ENCODE measurements at regions not wholly inside any gene's neighbourhood (a gene's known extent, or its start where the extent isn't known, plus 50 kb on each side); places are given as distances from the start of the nearest gene placed in this dataset.
"Not testable (repeated sequence)": the region's sequence is repeated elsewhere in the genome, so short reads cannot be mapped to it uniquely, and the experiment has no call there.

- intact Hi-C loops (cut with DNase I): no loop called here
- no peak for DNase-seq
- no peak for ATAC-seq (ENCODE audit: poor library complexity)
Measured at GRCh38 chr12:107598906-107599305, 86.7 kb upstream of the PWP1 start.

- DNase-seq: no peak
- no peak for ATAC-seq (ENCODE audit: poor library complexity)
- intact Hi-C loops (cut with DNase I): loop anchor here (10.0 kb wide), 1 partner anchor 196 kb away; no protein-coding TSS in a partner anchor
Measured at GRCh38 chr12:107600581-107601144, 84.9 kb upstream of the PWP1 start.

GRCh38 chr12:107602446-107602845 lies 83.2 kb upstream of the PWP1 start:
- ATAC-seq (ENCODE audit: poor library complexity): no peak
- DNase-seq: no peak
- intact Hi-C loops (cut with DNase I): loop anchor here (10.0 kb wide), 1 partner anchor 198 kb away; no protein-coding TSS in a partner anchor

- ATAC-seq (ENCODE audit: poor library complexity): no peak
- no peak for DNase-seq
- intact Hi-C loops (cut with DNase I): loop anchor here (10.0 kb wide), 1 partner anchor 200 kb away; no protein-coding TSS in a partner anchor
Measured at GRCh38 chr12:107605293-107605692, 80.3 kb upstream of the PWP1 start.

GRCh38 chr12:107607464-107608392 lies 77.9 kb upstream of the PWP1 start:
- DNase-seq: peak; percentile 86
- ATAC-seq (ENCODE audit: poor library complexity): peak; percentile 90
- intact Hi-C loops (cut with DNase I): loop anchor here (2.0 to 10.0 kb wide), 2 partner anchors 203 to 475 kb away; no protein-coding TSS in a partner anchor

- ATAC-seq (ENCODE audit: poor library complexity); DNase-seq: not testable (repeated sequence)
- intact Hi-C loops (cut with DNase I): loop anchor here (10.0 kb wide), 1 partner anchor 204 kb away; no protein-coding TSS in a partner anchor
Measured at GRCh38 chr12:107608779-107609178, 76.8 kb upstream of the PWP1 start.

- intact Hi-C loops (cut with DNase I): no loop called here
- DNase-seq: no peak
- ATAC-seq (ENCODE audit: poor library complexity): peak; percentile 35
Measured at GRCh38 chr12:107610021-107610859, 75.4 kb upstream of the PWP1 start.

GRCh38 chr12:107612508-107612907 lies 73.1 kb upstream of the PWP1 start:
- intact Hi-C loops (cut with DNase I): no loop called here
- ATAC-seq (ENCODE audit: poor library complexity): no peak
- DNase-seq: no peak

GRCh38 chr12:107616941-107617340 lies 68.7 kb upstream of the PWP1 start:
- ATAC-seq (ENCODE audit: poor library complexity) (no peak), DNase-seq (no peak)
- intact Hi-C loops (cut with DNase I): no loop called here

GRCh38 chr12:107618106-107618505 lies 67.5 kb upstream of the PWP1 start:
- ATAC-seq (ENCODE audit: poor library complexity) (no peak), DNase-seq (no peak)
- intact Hi-C loops (cut with DNase I): no loop called here

GRCh38 chr12:107619831-107620230 lies 65.8 kb upstream of the PWP1 start:
- intact Hi-C loops (cut with DNase I): no loop called here
- ATAC-seq (ENCODE audit: poor library complexity): no peak

GRCh38 chr12:107622001-107622400 lies 63.6 kb upstream of the PWP1 start:
- ATAC-seq (ENCODE audit: poor library complexity) (no peak), DNase-seq (no peak)
- intact Hi-C loops (cut with DNase I): no loop called here

More at GRCh38 chr12:107619831-107620230, 65.8 kb upstream of the PWP1 start:
- DNase-seq: no peak

GRCh38 chr12:107624493-107624892 lies 61.1 kb upstream of the PWP1 start:
- no peak for ATAC-seq (ENCODE audit: poor library complexity)
- intact Hi-C loops (cut with DNase I): no loop called here
- no peak for DNase-seq

GRCh38 chr12:107631715-107632114 lies 53.9 kb upstream of the PWP1 start:
- DNase-seq (no peak), ATAC-seq (ENCODE audit: poor library complexity) (no peak)
- intact Hi-C loops (cut with DNase I): no loop called here

- intact Hi-C loops (cut with DNase I): no loop called here
- ATAC-seq (ENCODE audit: poor library complexity) (no peak), DNase-seq (no peak)
Measured at GRCh38 chr12:107632246-107632645, 53.4 kb upstream of the PWP1 start.

GRCh38 chr12:107634530-107634929 lies 51.1 kb upstream of the PWP1 start:
- ATAC-seq (ENCODE audit: poor library complexity) (no peak), DNase-seq (no peak)

GRCh38 chr12:107635139-107635538 lies 50.5 kb upstream of the PWP1 start:
- ATAC-seq (ENCODE audit: poor library complexity): no peak

More at GRCh38 chr12:107634530-107634929, 51.1 kb upstream of the PWP1 start:
- intact Hi-C loops (cut with DNase I): no loop called here

More at GRCh38 chr12:107635139-107635538, 50.5 kb upstream of the PWP1 start:
- intact Hi-C loops (cut with DNase I): no loop called here
- no peak for DNase-seq

All from Right ventricle myocardium superior (tissue), 1 donor.